ENCODE measurements at regions not wholly inside any gene's neighbourhood (a gene's known extent, or its start where the extent isn't known, plus 50 kb on each side); places are given as distances from the start of the nearest gene placed in this dataset.

DNA sequence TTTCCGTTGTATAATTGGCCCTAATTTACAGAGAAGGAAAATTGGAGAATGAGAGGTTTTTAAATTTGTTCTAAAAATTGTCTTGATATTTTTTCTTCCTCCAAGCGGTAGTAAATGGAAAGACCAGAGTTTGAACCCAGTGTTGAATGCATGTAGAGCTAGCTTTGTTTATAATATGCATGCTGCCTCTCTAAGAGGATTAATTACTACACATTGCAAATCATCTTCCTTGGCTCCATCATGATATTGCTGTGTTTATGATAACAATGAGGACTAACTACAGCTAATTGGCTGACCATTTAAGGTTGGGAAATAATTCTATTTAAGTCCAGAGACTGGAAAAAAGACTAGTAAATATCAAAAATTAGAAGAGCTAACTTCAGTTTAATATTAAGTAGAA is 338.5 kb downstream of the PLK2 start:
- CTCF ChIA-PET = no interaction called here
- no TSS peak for BruUV-seq (replicated peaks)
- no peak overlapping the region for H3K27ac Mint-ChIP-seq (ENCODE audit: unreplicated experiment)
- no peaks in the 10 kb centered on the region for H3K27me3 Mint-ChIP-seq (ENCODE audit: unreplicated experiment)
- intact Hi-C loops (cut with micrococcal nuclease; ENCODE audit: unreplicated experiment) = no loop called here
- TF ChIP-seq, protein P1, sequence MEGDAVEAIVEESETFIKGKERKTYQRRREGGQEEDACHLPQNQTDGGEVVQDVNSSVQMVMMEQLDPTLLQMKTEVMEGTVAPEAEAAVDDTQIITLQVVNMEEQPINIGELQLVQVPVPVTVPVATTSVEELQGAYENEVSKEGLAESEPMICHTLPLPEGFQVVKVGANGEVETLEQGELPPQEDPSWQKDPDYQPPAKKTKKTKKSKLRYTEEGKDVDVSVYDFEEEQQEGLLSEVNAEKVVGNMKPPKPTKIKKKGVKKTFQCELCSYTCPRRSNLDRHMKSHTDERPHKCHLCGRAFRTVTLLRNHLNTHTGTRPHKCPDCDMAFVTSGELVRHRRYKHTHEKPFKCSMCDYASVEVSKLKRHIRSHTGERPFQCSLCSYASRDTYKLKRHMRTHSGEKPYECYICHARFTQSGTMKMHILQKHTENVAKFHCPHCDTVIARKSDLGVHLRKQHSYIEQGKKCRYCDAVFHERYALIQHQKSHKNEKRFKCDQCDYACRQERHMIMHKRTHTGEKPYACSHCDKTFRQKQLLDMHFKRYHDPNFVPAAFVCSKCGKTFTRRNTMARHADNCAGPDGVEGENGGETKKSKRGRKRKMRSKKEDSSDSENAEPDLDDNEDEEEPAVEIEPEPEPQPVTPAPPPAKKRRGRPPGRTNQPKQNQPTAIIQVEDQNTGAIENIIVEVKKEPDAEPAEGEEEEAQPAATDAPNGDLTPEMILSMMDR (IDR thresholded peaks at IDR 0.05; ENCODE audit: unreplicated experiment) = no peak
- DNase-seq = no peak
- no peak overlapping the region for H3K4me3 Mint-ChIP-seq (ENCODE audit: low read depth, unreplicated experiment)
- H3K36me3 Mint-ChIP-seq (ENCODE audit: insufficient read depth, unreplicated experiment) = no peaks in the 10 kb centered on the region
- H3K4me1 Mint-ChIP-seq (ENCODE audit: low read depth, unreplicated experiment) = peaks cover 16% of the 10 kb centered on the region
- H3K9me3 Mint-ChIP-seq (ENCODE audit: low read depth, unreplicated experiment) = no peaks in the 10 kb centered on the region

DNA sequence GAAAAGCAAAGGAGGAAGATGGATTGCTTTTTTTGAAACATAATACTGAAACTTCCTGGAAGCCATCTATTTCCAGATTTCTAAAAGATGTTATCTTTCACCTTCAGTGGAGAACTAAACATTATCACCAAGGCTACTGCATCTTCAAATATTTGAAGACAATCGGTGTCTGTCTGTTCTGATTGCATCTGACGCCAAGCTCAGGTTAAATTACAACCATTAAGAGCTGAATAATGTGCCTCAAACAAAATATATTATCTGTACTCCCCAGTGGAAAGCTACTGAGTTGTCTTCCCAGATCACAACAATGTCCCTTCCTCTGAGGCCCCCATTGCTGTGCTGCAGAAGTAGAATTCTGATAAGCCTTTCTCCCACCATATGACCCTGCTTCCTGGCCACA is 342.3 kb downstream of the PLK2 start:
- BruUV-seq (replicated peaks) = no TSS peak
- H3K4me1 Mint-ChIP-seq (ENCODE audit: low read depth, unreplicated experiment) = no peaks in the 10 kb centered on the region
- no peak for DNase-seq
- no peaks in the 10 kb centered on the region for H3K27me3 Mint-ChIP-seq (ENCODE audit: unreplicated experiment)
- CTCF ChIA-PET = interaction anchor here (0.5 kb wide), 1 partner anchor 46 kb away, joined by 3 read pairs; no protein-coding TSS in a partner anchor
- intact Hi-C loops (cut with micrococcal nuclease; ENCODE audit: unreplicated experiment) = no loop called here
- H3K4me3 Mint-ChIP-seq (ENCODE audit: low read depth, unreplicated experiment) = no peak overlapping the region
- no peaks in the 10 kb centered on the region for H3K36me3 Mint-ChIP-seq (ENCODE audit: insufficient read depth, unreplicated experiment)
- no peak overlapping the region for H3K27ac Mint-ChIP-seq (ENCODE audit: unreplicated experiment)
- TF ChIP-seq, protein P1 (IDR thresholded peaks at IDR 0.05; ENCODE audit: unreplicated experiment) = no peak
- H3K9me3 Mint-ChIP-seq (ENCODE audit: low read depth, unreplicated experiment) = no peaks in the 10 kb centered on the region

DNA sequence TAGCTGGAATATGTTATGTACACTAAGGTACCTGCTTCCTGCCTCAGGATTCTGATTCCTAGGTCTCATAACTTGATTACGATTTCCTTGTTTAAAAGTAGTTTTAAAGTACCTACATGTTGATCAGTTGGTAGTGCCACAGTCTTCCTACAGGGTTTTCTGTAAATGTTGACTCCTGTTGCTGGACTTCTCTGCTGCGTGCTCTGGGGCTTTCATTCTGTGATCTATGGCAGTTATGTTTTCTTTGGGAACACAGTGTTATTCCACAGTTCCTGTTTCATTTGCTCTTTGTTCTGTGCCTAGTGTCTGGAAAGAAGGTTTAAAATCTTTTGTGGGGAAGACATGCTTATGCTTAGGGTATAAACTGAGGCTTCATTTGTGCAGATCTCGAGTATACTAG is 343.5 kb downstream of the PLK2 start:
- CTCF ChIA-PET = no interaction called here
- Mint-ChIP-seq H3K4me1 (ENCODE audit: low read depth, unreplicated experiment) (no peaks in the 10 kb centered on the region), H3K36me3 (ENCODE audit: insufficient read depth, unreplicated experiment) (no peaks in the 10 kb centered on the region), H3K27me3 (ENCODE audit: unreplicated experiment) (no peaks in the 10 kb centered on the region), H3K27ac (ENCODE audit: unreplicated experiment) (no peak overlapping the region), H3K9me3 (ENCODE audit: low read depth, unreplicated experiment) (no peaks in the 10 kb centered on the region), H3K4me3 (ENCODE audit: low read depth, unreplicated experiment) (no peak overlapping the region)
- no peak for DNase-seq
- BruUV-seq (replicated peaks) = no TSS peak
- intact Hi-C loops (cut with micrococcal nuclease; ENCODE audit: unreplicated experiment) = no loop called here
- TF ChIP-seq, protein P1 (IDR thresholded peaks at IDR 0.05; ENCODE audit: unreplicated experiment) = no peak

DNA sequence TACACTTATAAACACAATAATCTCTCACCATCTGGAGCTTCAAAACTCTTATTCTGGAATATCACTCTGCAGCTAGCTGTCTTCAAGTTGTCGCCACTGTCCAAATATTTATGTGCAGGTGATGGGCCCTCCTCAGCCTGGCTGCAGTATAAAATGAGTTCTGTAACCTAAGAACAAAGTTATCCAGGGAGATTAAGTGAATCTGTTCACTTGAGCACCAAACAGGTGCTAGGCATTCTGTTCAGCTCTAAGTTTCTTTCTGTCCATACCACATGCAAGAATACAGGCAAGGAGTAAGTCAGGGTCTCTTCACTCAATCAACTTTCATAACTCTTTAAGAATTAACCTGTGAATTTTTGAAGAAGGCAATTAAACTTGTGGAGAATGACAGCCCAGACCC is 344.1 kb downstream of the PLK2 start:
- H3K36me3 Mint-ChIP-seq (ENCODE audit: insufficient read depth, unreplicated experiment) = no peaks in the 10 kb centered on the region
- no peak overlapping the region for H3K27ac Mint-ChIP-seq (ENCODE audit: unreplicated experiment)
- no peaks in the 10 kb centered on the region for H3K9me3 Mint-ChIP-seq (ENCODE audit: low read depth, unreplicated experiment)
- TF ChIP-seq, protein P1 (IDR thresholded peaks at IDR 0.05; ENCODE audit: unreplicated experiment) = no peak
- CTCF ChIA-PET = no interaction called here
- H3K4me1 Mint-ChIP-seq (ENCODE audit: low read depth, unreplicated experiment) = no peaks in the 10 kb centered on the region
- no peaks in the 10 kb centered on the region for H3K27me3 Mint-ChIP-seq (ENCODE audit: unreplicated experiment)
- DNase-seq = no peak
- intact Hi-C loops (cut with micrococcal nuclease; ENCODE audit: unreplicated experiment) = no loop called here
- no TSS peak for BruUV-seq (replicated peaks)
- no peak overlapping the region for H3K4me3 Mint-ChIP-seq (ENCODE audit: low read depth, unreplicated experiment)

DNA sequence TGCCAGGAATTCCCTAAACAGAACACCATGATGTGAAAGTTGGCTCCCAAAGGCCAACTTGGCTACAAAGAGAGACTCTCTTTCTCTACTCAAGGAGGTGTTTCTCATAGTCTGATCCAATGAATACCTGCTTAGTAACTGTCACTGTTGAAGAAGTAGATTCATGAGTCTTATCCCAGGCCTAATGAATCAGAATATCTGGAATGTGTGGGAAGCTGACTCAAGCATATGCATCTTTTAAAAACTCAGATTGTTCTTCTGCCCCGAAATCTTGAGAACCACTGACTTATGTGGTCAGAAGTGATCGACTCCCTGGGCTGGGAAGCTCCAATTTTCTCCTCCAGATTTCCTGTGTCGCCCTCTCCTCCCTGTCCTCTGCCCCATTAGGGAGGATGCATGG is 345.6 kb downstream of the PLK2 start:
- Mint-ChIP-seq H3K27ac (ENCODE audit: unreplicated experiment) (no peak overlapping the region), H3K9me3 (ENCODE audit: low read depth, unreplicated experiment) (no peaks in the 10 kb centered on the region), H3K27me3 (ENCODE audit: unreplicated experiment) (no peaks in the 10 kb centered on the region), H3K36me3 (ENCODE audit: insufficient read depth, unreplicated experiment) (no peaks in the 10 kb centered on the region), H3K4me1 (ENCODE audit: low read depth, unreplicated experiment) (no peaks in the 10 kb centered on the region), H3K4me3 (ENCODE audit: low read depth, unreplicated experiment) (no peak overlapping the region)
- DNase-seq = no peak
- intact Hi-C loops (cut with micrococcal nuclease; ENCODE audit: unreplicated experiment) = no loop called here
- CTCF ChIA-PET = no interaction called here
- BruUV-seq (replicated peaks) = no TSS peak
- TF ChIP-seq, protein P1 (IDR thresholded peaks at IDR 0.05; ENCODE audit: unreplicated experiment) = no peak
